Mesenchymal stem cell (in vitro differentiated cells and primary cell): ENCODE measurements at regions not wholly inside any gene's neighbourhood (a gene's known extent, or its start where the extent isn't known, plus 50 kb on each side); places are given as distances from the start of the nearest gene placed in this dataset.

Experiments
- DNase-seq: peaks from one replicate; pipeline ENCODE4 v3.0.0-alpha.2; 2013
- H2AFZ ChIP-seq: one replicate; pipeline ENCODE4 v1.6.1; 2013; ENCODE audit warnings: low read depth, mild to moderate bottlenecking, control low read depth, inconsistent platforms, low read length, moderate library complexity
- H2AK5ac ChIP-seq: 2 replicates; pipeline ENCODE4 v1.6.1; 2013; ENCODE audit warnings: low read length, moderate library complexity, mild to moderate bottlenecking, inconsistent platforms; ENCODE audit not compliant: severe bottlenecking
- H2BK120ac ChIP-seq: one replicate; pipeline ENCODE4 v1.6.1; 2013; ENCODE audit warnings: low read depth, mild to moderate bottlenecking, inconsistent platforms, low read length, moderate library complexity
- H2BK12ac ChIP-seq, 2 experiments: one replicate each; pipeline ENCODE4 v1.6.1; 2013; ENCODE audit warnings: inconsistent platforms in 2 of 2, low read length in 2 of 2, mild to moderate bottlenecking in 2 of 2, moderate library complexity in 2 of 2, control low read depth in 1 of 2
- H2BK15ac ChIP-seq: one replicate; pipeline ENCODE4 v1.6.1; 2013; ENCODE audit warnings: mild to moderate bottlenecking, low read depth, inconsistent platforms; ENCODE audit not compliant: poor library complexity, severe bottlenecking
- H2BK5ac ChIP-seq: 2 replicates; pipeline ENCODE4 v1.6.1; 2013; ENCODE audit warnings: low read depth, mild to moderate bottlenecking, low read length, control low read depth, inconsistent platforms; ENCODE audit not compliant: poor library complexity, severe bottlenecking
- H3K14ac ChIP-seq, 2 experiments: one replicate each; pipeline ENCODE4 v1.6.1; 2013; ENCODE audit warnings: inconsistent platforms in 2 of 2, low read length in 2 of 2, control low read depth in 1 of 2, mild to moderate bottlenecking in 1 of 2, moderate library complexity in 1 of 2
- H3K18ac ChIP-seq, 2 experiments: one replicate each; pipeline ENCODE4 v1.6.1; 2013; ENCODE audit warnings: inconsistent platforms in 2 of 2, low read length in 2 of 2, control low read depth in 1 of 2, low read depth in 1 of 2, mild to moderate bottlenecking in 1 of 2
- H3K23ac ChIP-seq, 2 experiments: one replicate each; pipeline ENCODE4 v1.6.1; 2013; ENCODE audit warnings: inconsistent platforms in 2 of 2, low read length in 2 of 2, mild to moderate bottlenecking in 2 of 2, moderate library complexity in 2 of 2, control low read depth in 1 of 2
- H3K27ac ChIP-seq: 2 replicates; pipeline ENCODE4 v1.5.1; 2013; ENCODE audit warnings: mild to moderate bottlenecking, moderate library complexity, low read length, control low read depth, inconsistent platforms; ENCODE audit not compliant: poor library complexity, severe bottlenecking
- H3K27me3 ChIP-seq, 2 experiments: 2 replicates each; pipeline versions ENCODE4 v1.6.1 to v1.7.0; 2013; ENCODE audit warnings: low read length in 2 of 2, mild to moderate bottlenecking in 2 of 2, moderate library complexity in 2 of 2, control low read depth in 1 of 2, inconsistent platforms in 1 of 2; ENCODE audit not compliant: control insufficient read depth in 1 of 2, insufficient read depth in 1 of 2
- H3K36me3 ChIP-seq, 2 experiments: 2 replicates each; pipeline versions ENCODE4 v1.6.1 to v1.7.0; 2013; ENCODE audit warnings: low read length in 2 of 2, control low read depth in 1 of 2, inconsistent platforms in 1 of 2, low read depth in 1 of 2, mild to moderate bottlenecking in 1 of 2; ENCODE audit not compliant: insufficient read depth in 2 of 2, control insufficient read depth in 1 of 2
- H3K4ac ChIP-seq, 2 experiments: one replicate each; pipeline ENCODE4 v1.6.1; 2013; ENCODE audit warnings: inconsistent platforms in 2 of 2, low read length in 2 of 2, mild to moderate bottlenecking in 2 of 2, moderate library complexity in 2 of 2, control low read depth in 1 of 2, low read depth in 1 of 2
- H3K4me1 ChIP-seq: 2 replicates; pipeline ENCODE4 v1.6.1; 2013; ENCODE audit warnings: low read depth, low read length, control low read depth; ENCODE audit not compliant: control insufficient read depth, insufficient read depth
- H3K4me2 ChIP-seq: 2 replicates; pipeline ENCODE4 v1.6.1; 2013; ENCODE audit warnings: low read length, mild to moderate bottlenecking, inconsistent platforms; ENCODE audit not compliant: poor library complexity, severe bottlenecking
- H3K4me3 ChIP-seq, 2 experiments: 2 replicates each; pipeline versions ENCODE4 v1.5.1 to v1.7.0; 2013; ENCODE audit warnings: low read length in 2 of 2, mild to moderate bottlenecking in 2 of 2, control low read depth in 1 of 2, low read depth in 1 of 2; ENCODE audit not compliant: insufficient read depth in 1 of 2
- H3K79me1 ChIP-seq: replicated peaks from 2 replicates; pipeline ENCODE4 v1.6.1; 2013; ENCODE audit warnings: mild to moderate bottlenecking, control low read depth, low read length, inconsistent platforms; ENCODE audit not compliant: poor library complexity, severe bottlenecking
- H3K9ac ChIP-seq: 2 replicates; pipeline ENCODE4 v1.7.0; 2013; ENCODE audit warnings: mild to moderate bottlenecking, low read length, moderate library complexity
- H3K9me3 ChIP-seq: 2 replicates; pipeline ENCODE4 v1.7.0; 2013; ENCODE audit warnings: mild to moderate bottlenecking, low read length; ENCODE audit not compliant: control insufficient read depth
- H4K8ac ChIP-seq: one replicate; pipeline ENCODE4 v1.6.1; 2013; ENCODE audit warnings: inconsistent platforms, mild to moderate bottlenecking, low read length, moderate library complexity
- H4K91ac ChIP-seq: one replicate; pipeline ENCODE4 v1.6.1; 2013; ENCODE audit warnings: mild to moderate bottlenecking, low read length, inconsistent platforms
- WGBS: methylation state at CpG from one replicate; pipeline ENCODE4 v1.1.7; 2013; ENCODE audit warnings: mixed read lengths; 5-methylcytosine and 5-hydroxymethylcytosine counted together

- Histone ChIP-seq H2BK12ac (no peak overlapping the region), H3K79me1 (no peaks in the 10 kb centered on the region), H4K91ac (no peak overlapping the region), H2BK15ac (no peak overlapping the region), H3K4me3 (no peak overlapping the region), H2BK120ac (no peak overlapping the region), H2AFZ (no peak overlapping the region), H3K14ac (no peak overlapping the region), H3K4ac (no peak overlapping the region), H2AK5ac (no peak overlapping the region), H4K8ac (no peak overlapping the region), H3K23ac (no peak overlapping the region), H3K9ac (no peak overlapping the region), H3K18ac (no peak overlapping the region), H3K27ac (no peak overlapping the region), H3K4me1 (peaks cover 2% of the 10 kb centered on the region), H3K27me3 (peaks cover 6 to 8% of the 10 kb centered on the region in 2 experiments), H2BK5ac (no peak overlapping the region), H3K4me2 (no peak overlapping the region), H3K36me3 (no peaks in the 10 kb centered on the region), H3K9me3 (no peaks in the 10 kb centered on the region)
- WGBS, result 76% methylated on average over 6 of the region's 7 CpGs
- DNase-seq, result no peak
Measured at GRCh38 chr5:36442352-36442751, 140.7 kb upstream of the RANBP3L start.

DNA sequence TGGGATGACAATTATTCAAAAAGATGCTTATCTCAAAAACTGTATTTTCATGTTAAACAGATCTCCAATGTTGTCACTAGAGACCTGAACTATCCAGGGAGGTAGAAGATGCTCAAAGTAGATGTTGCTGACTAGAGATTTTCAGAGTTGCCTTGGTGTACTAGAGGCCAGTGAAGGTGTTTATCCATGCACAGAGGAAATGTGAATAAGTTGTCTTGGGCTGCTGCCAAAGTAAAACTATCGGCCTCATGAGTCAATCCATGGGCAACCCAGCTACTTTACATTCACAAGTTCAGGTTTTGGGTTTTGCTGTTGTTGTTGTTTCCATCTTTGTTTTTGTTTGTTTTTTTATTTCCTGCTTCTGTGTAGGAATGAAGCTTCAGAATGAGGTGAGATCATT is 141.1 kb upstream of the RANBP3L start:
- Histone ChIP-seq H3K4ac (no peak overlapping the region), H3K14ac (no peak overlapping the region), H3K4me2 (no peak overlapping the region), H3K4me3 (no peak overlapping the region), H2AK5ac (no peak overlapping the region), H2BK120ac (no peak overlapping the region), H2BK12ac (no peak overlapping the region), H3K9me3 (no peaks in the 10 kb centered on the region), H3K23ac (no peak overlapping the region), H2BK15ac (no peak overlapping the region), H3K9ac (no peak overlapping the region), H3K36me3 (no peaks in the 10 kb centered on the region), H2AFZ (no peak overlapping the region), H2BK5ac (no peak overlapping the region), H3K27ac (no peak overlapping the region), H3K18ac (no peak overlapping the region), H4K8ac (no peak overlapping the region), H4K91ac (no peak overlapping the region), H3K27me3 (peaks cover 3 to 8% of the 10 kb centered on the region in 2 experiments), H3K79me1 (no peaks in the 10 kb centered on the region), H3K4me1 (peaks cover 2% of the 10 kb centered on the region)
- DNase-seq, result peak; percentile 3
- WGBS, result no CpG with 5 or more reads among the region's 1 CpG

- H3K23ac ChIP-seq, result no peak overlapping the region
- no peak overlapping the region for H3K4me3 ChIP-seq
- no peak overlapping the region for H2AFZ ChIP-seq
- H4K91ac ChIP-seq, result no peak overlapping the region
- no peak overlapping the region for H3K18ac ChIP-seq
- no peaks in the 10 kb centered on the region for H3K9me3 ChIP-seq
- no peak overlapping the region for H2BK12ac ChIP-seq
- no peak for DNase-seq
- H3K4me1 ChIP-seq, result peaks cover 2% of the 10 kb centered on the region
- H2BK120ac ChIP-seq, result no peak overlapping the region
- WGBS, result 73% methylated on average over 3 of the region's 3 CpGs
- no peak overlapping the region for H3K4ac ChIP-seq
- H3K27ac ChIP-seq, result no peak overlapping the region
- no peak overlapping the region for H2AK5ac ChIP-seq
- H3K14ac ChIP-seq, result no peak overlapping the region
- H3K36me3 ChIP-seq, result no peaks in the 10 kb centered on the region
- H3K4me2 ChIP-seq, result no peak overlapping the region
- no peak overlapping the region for H4K8ac ChIP-seq
- H3K9ac ChIP-seq, result no peak overlapping the region
- H2BK5ac ChIP-seq, result no peak overlapping the region
- H3K79me1 ChIP-seq, result no peaks in the 10 kb centered on the region
- H2BK15ac ChIP-seq, result no peak overlapping the region
- H3K27me3 ChIP-seq, result peaks cover 0 to 8% of the 10 kb centered on the region in 2 experiments
Measured at GRCh38 chr5:36443941-36444340, 142.2 kb upstream of the RANBP3L start.

DNA sequence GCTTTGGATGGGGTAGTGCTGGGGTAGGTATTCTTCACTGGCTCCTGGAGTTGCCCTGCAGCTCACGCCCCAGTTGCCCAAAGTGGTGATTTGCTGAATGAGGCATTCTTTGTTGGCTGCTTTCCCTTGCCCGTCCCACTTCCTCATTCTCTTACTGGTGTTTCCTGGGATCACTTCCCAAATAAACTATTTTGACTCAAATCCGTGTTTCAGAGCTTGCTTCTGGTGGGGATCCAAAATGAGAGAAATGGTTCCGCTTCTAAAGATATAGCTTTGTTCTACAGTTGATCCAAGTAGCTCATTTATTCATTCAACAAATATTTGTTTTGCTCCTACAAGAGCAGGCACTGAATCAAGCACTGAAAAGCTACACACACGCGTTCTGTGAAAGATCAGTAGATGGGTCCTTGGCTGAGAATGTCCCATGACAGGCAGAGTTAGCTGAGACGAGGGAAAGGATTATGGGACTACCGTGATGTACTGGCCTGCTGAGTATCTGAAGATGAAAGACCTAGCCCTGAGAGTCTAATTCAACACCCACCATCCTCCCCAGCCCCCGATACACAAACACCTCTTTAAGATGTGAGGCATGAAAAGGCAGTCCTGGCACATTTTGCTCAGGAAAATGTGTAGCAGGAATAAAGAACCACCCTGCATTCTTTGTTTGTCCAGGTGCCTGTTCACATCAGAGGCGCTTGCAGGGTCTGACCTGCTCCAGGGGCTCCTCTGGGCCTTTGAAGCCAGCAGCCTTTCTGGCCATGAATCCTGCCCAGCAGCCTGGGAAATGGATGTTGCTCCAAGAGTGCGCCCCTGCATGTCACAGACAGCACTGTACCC is 143.1 kb upstream of the RANBP3L start:
- Histone ChIP-seq H3K36me3 (no peaks in the 10 kb centered on the region), H3K27ac (no peak overlapping the region), H3K18ac (no peak overlapping the region), H3K27me3 (peaks cover 0 to 4% of the 10 kb centered on the region in 2 experiments), H3K4me1 (peaks cover 2% of the 10 kb centered on the region), H4K91ac (no peak overlapping the region), H2AK5ac (no peak overlapping the region), H2BK5ac (no peak overlapping the region), H3K4ac (no peak overlapping the region), H3K9me3 (no peaks in the 10 kb centered on the region), H3K79me1 (no peaks in the 10 kb centered on the region), H2BK120ac (no peak overlapping the region), H3K4me3 (no peak overlapping the region), H2BK15ac (no peak overlapping the region), H2AFZ (no peak overlapping the region), H4K8ac (no peak overlapping the region), H3K14ac (no peak overlapping the region), H3K9ac (no peak overlapping the region), H3K4me2 (no peak overlapping the region), H2BK12ac (no peak overlapping the region), H3K23ac (no peak overlapping the region)
- 85% methylated on average over 9 of the region's 11 CpGs for WGBS
- DNase-seq, result no peak
